ENCODE measurements at regions not wholly inside any gene's neighbourhood (a gene's known extent, or its start where the extent isn't known, plus 50 kb on each side); places are given as distances from the start of the nearest gene placed in this dataset.
"Not testable (repeated sequence)": the region's sequence is repeated elsewhere in the genome, so short reads cannot be mapped to it uniquely, and the experiment has no call there.

- no peak for DNase-seq (ENCODE audit: low spot score)
These were observed 263.2 kb downstream of the RAD51AP2 start for GRCh38 chr2:17255071-17255470.

- DNase-seq (ENCODE audit: low spot score): no peak
These were observed 263.8 kb downstream of the RAD51AP2 start for GRCh38 chr2:17254421-17254820.

- no peak for DNase-seq (ENCODE audit: low spot score)
These were observed 266.0 kb downstream of the RAD51AP2 start for GRCh38 chr2:17252258-17252657.

GRCh38 chr2:17251171-17251570, 267.1 kb downstream of the RAD51AP2 start:
- DNase-seq (ENCODE audit: low spot score): no peak

- no peak for DNase-seq (ENCODE audit: low spot score)
These were observed 269.0 kb downstream of the RAD51AP2 start for GRCh38 chr2:17249249-17249648.

- no peak for DNase-seq (ENCODE audit: low spot score)
These were observed 272.3 kb downstream of the RAD51AP2 start for GRCh38 chr2:17245906-17246305.

GRCh38 chr2:17242813-17243485, 275.3 kb downstream of the RAD51AP2 start:
- DNase-seq (ENCODE audit: low spot score): no peak

GRCh38 chr2:17239550-17239949, 278.7 kb downstream of the RAD51AP2 start:
- DNase-seq (ENCODE audit: low spot score): no peak

- DNase-seq (ENCODE audit: low spot score): no peak
These were observed 283.1 kb downstream of the RAD51AP2 start for GRCh38 chr2:17235167-17235566.

- DNase-seq (ENCODE audit: low spot score): no peak
These were observed 285.3 kb downstream of the RAD51AP2 start for GRCh38 chr2:17232776-17233556.

- DNase-seq (ENCODE audit: low spot score): no peak
These were observed 286.8 kb downstream of the RAD51AP2 start for GRCh38 chr2:17231394-17231965.

GRCh38 chr2:17229414-17229813, 288.8 kb downstream of the RAD51AP2 start:
- DNase-seq (ENCODE audit: low spot score): no peak

GRCh38 chr2:17228461-17228860, 289.8 kb downstream of the RAD51AP2 start:
- no peak for DNase-seq (ENCODE audit: low spot score)

- no peak for DNase-seq (ENCODE audit: low spot score)
These were observed 290.4 kb downstream of the RAD51AP2 start for GRCh38 chr2:17227856-17228255.

GRCh38 chr2:17226941-17227490, 291.2 kb downstream of the RAD51AP2 start:
- no peak for DNase-seq (ENCODE audit: low spot score)

GRCh38 chr2:17223211-17223610, 295.0 kb downstream of the RAD51AP2 start:
- no peak for DNase-seq (ENCODE audit: low spot score)

GRCh38 chr2:17208511-17208910, 309.7 kb downstream of the RAD51AP2 start:
- DNase-seq (ENCODE audit: low spot score): no peak

GRCh38 chr2:17206771-17207170, 311.5 kb downstream of the RAD51AP2 start:
- no peak for DNase-seq (ENCODE audit: low spot score)

GRCh38 chr2:17204214-17204613, 314.0 kb downstream of the RAD51AP2 start:
- DNase-seq (ENCODE audit: low spot score): not testable (repeated sequence)

GRCh38 chr2:17202628-17203027, 315.6 kb downstream of the RAD51AP2 start:
- DNase-seq (ENCODE audit: low spot score): not testable (repeated sequence)

GRCh38 chr2:17199741-17200140, 318.5 kb downstream of the RAD51AP2 start:
- DNase-seq (ENCODE audit: low spot score): no peak

GRCh38 chr2:17196380-17196779, 321.9 kb downstream of the RAD51AP2 start:
- DNase-seq (ENCODE audit: low spot score): no peak

GRCh38 chr2:17195016-17195415, 323.2 kb downstream of the RAD51AP2 start:
- no peak for DNase-seq (ENCODE audit: low spot score)
